ENCODE measurements at regions not wholly inside any gene's neighbourhood (a gene's known extent, or its start where the extent isn't known, plus 50 kb on each side); places are given as distances from the start of the nearest gene placed in this dataset.
"Not testable (repeated sequence)": the region's sequence is repeated elsewhere in the genome, so short reads cannot be mapped to it uniquely, and the experiment has no call there.

DNA sequence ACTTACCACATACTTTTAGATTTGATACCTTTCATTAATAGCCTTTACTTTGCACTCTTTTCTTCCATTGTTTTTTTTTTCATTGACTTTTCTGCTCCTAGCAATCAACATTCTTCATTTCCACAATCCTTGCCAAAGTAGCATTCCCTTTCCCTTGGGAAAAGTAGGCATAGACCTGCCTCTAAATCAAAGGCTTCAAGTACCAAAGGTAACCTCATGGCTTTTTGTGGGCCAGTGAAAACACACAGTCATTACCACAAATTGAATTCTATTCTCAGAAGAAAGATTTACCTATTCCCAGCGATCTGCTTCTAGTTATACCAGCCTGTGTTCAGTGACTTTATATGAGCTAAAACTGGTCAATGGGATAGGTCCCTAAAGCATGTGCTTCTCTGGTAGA is 109.2 kb downstream of the SOCS6 start:
- no peak overlapping the region for H3K4me3 ChIP-seq (ENCODE audit: low read depth, low read length)
- no peak for DNase-seq (ENCODE audit: low read depth)
- TF ChIP-seq, protein P1, sequence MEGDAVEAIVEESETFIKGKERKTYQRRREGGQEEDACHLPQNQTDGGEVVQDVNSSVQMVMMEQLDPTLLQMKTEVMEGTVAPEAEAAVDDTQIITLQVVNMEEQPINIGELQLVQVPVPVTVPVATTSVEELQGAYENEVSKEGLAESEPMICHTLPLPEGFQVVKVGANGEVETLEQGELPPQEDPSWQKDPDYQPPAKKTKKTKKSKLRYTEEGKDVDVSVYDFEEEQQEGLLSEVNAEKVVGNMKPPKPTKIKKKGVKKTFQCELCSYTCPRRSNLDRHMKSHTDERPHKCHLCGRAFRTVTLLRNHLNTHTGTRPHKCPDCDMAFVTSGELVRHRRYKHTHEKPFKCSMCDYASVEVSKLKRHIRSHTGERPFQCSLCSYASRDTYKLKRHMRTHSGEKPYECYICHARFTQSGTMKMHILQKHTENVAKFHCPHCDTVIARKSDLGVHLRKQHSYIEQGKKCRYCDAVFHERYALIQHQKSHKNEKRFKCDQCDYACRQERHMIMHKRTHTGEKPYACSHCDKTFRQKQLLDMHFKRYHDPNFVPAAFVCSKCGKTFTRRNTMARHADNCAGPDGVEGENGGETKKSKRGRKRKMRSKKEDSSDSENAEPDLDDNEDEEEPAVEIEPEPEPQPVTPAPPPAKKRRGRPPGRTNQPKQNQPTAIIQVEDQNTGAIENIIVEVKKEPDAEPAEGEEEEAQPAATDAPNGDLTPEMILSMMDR (conservative IDR thresholded peaks at IDR 0.05; ENCODE audit: low read depth, low read length) = no peak

DNA sequence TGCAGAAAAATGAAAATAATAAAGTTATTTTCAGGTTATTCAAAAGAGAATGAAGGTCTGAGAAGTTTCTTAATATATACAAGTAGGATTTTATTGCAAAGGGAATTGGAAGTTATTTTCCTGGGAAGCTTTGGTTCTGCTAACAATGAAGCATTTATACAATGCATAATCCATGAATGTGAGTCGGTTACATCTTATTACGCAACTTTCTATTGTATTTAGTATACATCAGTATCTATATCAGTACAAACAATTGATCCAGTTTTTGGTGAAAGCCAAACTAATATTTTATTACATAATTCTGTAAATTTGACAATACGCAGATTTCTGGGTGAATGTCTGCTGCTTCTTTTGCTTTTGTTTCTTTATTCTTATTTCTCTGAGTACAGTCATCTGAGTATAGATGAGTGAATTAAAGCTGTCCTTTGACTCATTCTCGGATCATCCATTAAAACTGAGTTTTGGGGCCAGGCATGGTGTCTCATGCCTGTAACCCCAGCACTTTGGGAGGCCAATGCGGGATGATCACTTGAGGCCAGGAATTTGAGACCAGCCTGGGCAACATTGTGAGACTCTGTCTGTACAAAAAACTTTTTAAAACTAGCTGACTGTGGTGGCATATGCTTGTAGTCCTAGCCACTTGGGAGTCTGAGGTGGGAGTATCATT is 108.5 kb downstream of the SOCS6 start:
- no peak overlapping the region for H3K4me3 ChIP-seq (ENCODE audit: low read depth, low read length)
- no peak for DNase-seq (ENCODE audit: low read depth)
- TF ChIP-seq, protein P1 (conservative IDR thresholded peaks at IDR 0.05; ENCODE audit: low read depth, low read length) = no peak

DNA sequence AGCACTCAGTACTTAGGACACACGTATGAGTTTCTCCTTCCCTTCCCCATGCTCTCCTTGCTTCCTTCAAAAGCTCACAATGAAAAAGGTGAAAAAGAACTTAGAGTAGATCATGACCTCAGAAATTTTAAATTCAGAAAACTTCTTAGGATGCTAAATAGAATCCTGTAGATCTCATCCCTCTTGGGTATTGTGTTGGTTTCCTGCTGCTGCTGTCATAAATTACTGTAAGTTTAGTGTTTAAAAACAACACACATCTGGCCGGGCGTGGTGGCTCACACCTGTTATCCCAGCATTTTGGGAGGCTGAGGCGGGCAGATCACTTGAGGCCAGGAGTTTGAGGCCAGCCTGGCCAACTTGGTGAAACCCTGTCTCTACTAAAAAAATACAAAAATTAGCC is 106.9 kb downstream of the SOCS6 start:
- not testable (repeated sequence) for H3K4me3 ChIP-seq (ENCODE audit: low read depth, low read length); DNase-seq (ENCODE audit: low read depth)

DNA sequence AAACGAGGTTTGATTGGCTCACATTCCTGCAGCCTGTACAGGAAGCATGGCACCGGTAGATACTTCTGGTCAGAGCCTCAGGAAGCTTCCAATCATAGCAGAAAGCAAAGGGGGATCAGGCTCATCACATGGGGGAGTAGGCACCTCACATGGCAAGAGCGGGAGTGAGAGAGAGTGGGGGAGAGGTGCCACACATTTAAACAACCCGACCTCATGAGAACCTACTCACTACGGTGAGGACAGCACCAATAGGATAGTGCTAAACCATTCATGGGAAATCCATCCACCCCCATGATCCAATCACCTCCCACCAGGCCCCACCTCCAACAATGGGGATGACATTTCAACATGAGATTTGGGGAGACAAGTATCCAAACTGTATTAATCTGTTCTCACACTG is 105.8 kb downstream of the SOCS6 start:
- no peak overlapping the region for H3K4me3 ChIP-seq (ENCODE audit: low read depth, low read length)
- no peak for DNase-seq (ENCODE audit: low read depth)
- TF ChIP-seq, protein P1 (conservative IDR thresholded peaks at IDR 0.05; ENCODE audit: low read depth, low read length) = no peak

DNA sequence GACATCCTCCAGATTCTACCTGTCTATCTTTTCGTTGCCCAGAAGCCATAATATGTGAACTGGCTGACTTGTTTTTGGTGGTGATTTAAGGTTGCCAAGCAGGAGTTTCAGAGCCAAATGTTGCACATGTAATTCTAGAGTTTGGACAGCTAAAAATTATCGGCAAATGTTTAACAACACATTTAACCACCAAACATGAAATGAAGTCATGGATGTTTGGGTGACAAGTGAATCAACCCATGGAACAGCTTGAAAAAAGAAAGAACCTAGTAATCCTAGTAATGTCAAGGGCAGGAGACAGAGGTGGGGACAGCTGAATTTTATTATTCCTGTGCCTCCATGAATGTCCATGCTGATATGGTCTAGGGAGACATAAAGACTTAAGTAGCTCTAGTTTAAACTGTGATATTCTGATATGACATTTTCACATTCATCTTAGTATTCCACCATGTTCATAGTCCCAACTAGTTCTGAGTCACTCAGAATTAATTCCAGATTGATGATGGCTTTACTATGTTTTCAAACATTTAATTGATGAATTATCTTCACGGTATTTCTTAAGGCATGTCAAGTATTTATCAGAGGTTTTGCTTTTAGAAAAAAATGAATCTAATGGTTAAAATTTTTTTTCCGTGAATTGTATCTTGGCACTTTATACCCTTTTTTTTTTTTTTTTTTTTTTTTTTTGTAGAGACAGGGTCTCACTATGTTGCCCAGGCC is 101.7 kb downstream of the SOCS6 start:
- TF ChIP-seq, protein P1 (conservative IDR thresholded peaks at IDR 0.05; ENCODE audit: low read depth, low read length) = no peak
- H3K4me3 ChIP-seq (ENCODE audit: low read depth, low read length) = no peak overlapping the region
- no peak for DNase-seq (ENCODE audit: low read depth)

DNA sequence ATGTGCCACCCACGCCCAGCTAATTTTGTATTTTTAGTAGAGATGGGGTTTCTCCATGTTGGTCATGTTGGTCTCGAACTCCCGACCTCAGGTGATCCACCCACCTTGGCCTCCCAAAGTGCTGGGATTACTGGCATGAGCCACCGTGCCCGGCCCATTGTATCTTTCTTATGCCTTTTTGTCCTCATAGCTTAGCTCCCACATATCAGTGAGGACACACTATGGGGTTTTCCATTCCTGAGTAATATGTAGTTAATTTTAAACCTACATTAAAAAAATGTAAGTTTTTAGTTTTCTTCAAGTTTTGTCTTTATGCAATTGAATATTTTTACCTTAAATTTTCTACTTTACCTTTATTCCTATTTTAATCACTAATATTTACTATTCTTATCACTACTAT is 100.2 kb downstream of the SOCS6 start:
- H3K4me3 ChIP-seq (ENCODE audit: low read depth, low read length) = not testable (repeated sequence)

DNA sequence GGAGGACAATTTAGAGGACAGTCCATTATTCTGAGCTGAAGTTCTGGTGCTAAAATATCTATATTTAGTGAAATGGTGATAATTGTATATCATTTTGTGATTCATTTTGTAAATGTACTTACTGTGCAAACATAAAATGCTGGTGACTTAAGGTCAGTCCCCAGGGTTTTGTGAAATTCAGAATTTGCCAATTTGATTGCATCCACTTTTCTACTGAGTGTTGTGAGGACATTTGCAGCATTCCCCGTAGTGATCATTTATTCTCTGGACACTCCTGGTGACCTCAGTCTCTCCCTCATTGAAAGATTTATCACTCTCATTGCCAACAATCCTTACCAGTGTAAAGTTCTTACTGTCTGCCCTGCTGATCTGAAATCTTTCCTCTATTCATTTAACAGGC is 98.2 kb downstream of the SOCS6 start:
- no peak for DNase-seq (ENCODE audit: low read depth)
- TF ChIP-seq, protein P1 (conservative IDR thresholded peaks at IDR 0.05; ENCODE audit: low read depth, low read length) = no peak
- H3K4me3 ChIP-seq (ENCODE audit: low read depth, low read length) = no peak overlapping the region

More for the DNA sequence above, 100.2 kb downstream of the SOCS6 start:
- not testable (repeated sequence) for DNase-seq (ENCODE audit: low read depth)

DNA sequence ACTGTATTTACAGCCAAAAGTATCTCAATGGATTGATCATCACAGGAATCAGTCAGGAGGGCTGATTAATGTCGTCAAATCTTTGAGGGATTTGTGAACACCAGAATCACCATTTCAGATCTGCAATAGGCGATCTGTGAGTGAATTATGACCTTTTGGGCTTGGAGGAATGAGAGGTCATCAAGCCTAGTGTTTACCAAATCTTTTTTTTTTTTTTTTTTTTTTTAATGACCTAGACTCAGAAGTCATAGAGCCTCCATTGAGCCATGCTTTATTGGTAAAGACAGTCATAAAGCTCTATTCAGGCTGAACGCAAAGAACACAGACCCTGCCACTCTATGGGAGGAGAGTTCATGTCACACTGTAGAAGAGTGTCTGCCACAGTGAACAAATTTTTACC is 97.7 kb downstream of the SOCS6 start:
- no peak overlapping the region for H3K4me3 ChIP-seq (ENCODE audit: low read depth, low read length)
- no peak for DNase-seq (ENCODE audit: low read depth)
- TF ChIP-seq, protein P1 (conservative IDR thresholded peaks at IDR 0.05; ENCODE audit: low read depth, low read length) = no peak

All from choroid plexus epithelial cell (primary cell).